ENCODE measurements at regions not wholly inside any gene's neighbourhood (a gene's known extent, or its start where the extent isn't known, plus 50 kb on each side); places are given as distances from the start of the nearest gene placed in this dataset.

- no peaks in the 10 kb centered on the region for H3K27me3 ChIP-seq
- H3K4me1 ChIP-seq = no peaks in the 10 kb centered on the region
- no peak overlapping the region for H3K27ac ChIP-seq
- intact Hi-C loops (cut with DNase I) = no loop called here
- H3K9me3 ChIP-seq = no peaks in the 10 kb centered on the region
- FAIRE-seq = no peak
- no peak for DNase-seq
- 39 to 60% methylated on average over 1 of the region's 1 CpG for WGBS, 2 donors
- TF ChIP-seq CTCF (IDR thresholded peaks at IDR 0.05) = no peak
- no peak overlapping the region for H3K4me3 ChIP-seq
- ATAC-seq = no peak
- H3K36me3 ChIP-seq = no peaks in the 10 kb centered on the region
Measured at GRCh38 chr6:85185977-85186376, 263.9 kb upstream of the NT5E start.

- no peaks in the 10 kb centered on the region for H3K9me3 ChIP-seq
- no peaks in the 10 kb centered on the region for H3K4me1 ChIP-seq
- TF ChIP-seq CTCF (IDR thresholded peaks at IDR 0.05) = no peak
- no peak overlapping the region for H3K4me3 ChIP-seq
- FAIRE-seq (no peak), DNase-seq (no peak), ATAC-seq (no peak)
- no peaks in the 10 kb centered on the region for H3K27me3 ChIP-seq
- H3K36me3 ChIP-seq = no peaks in the 10 kb centered on the region
- no peak overlapping the region for H3K27ac ChIP-seq
- intact Hi-C loops (cut with DNase I) = no loop called here
Measured at GRCh38 chr6:85183841-85184240, 266.0 kb upstream of the NT5E start.

- H3K9me3 ChIP-seq = no peaks in the 10 kb centered on the region
- ATAC-seq = no peak
- DNase-seq = no peak
- no peak overlapping the region for H3K27ac ChIP-seq
- FAIRE-seq = no peak
- H3K4me3 ChIP-seq = no peak overlapping the region
- intact Hi-C loops (cut with DNase I) = no loop called here
- no peaks in the 10 kb centered on the region for H3K36me3 ChIP-seq
- H3K4me1 ChIP-seq = no peaks in the 10 kb centered on the region
- no peak for TF ChIP-seq CTCF (IDR thresholded peaks at IDR 0.05)
- no peaks in the 10 kb centered on the region for H3K27me3 ChIP-seq
Measured at GRCh38 chr6:85172705-85173104, 277.2 kb upstream of the NT5E start.

GRCh38 chr6:85172161-85172560 lies 277.7 kb upstream of the NT5E start:
- FAIRE-seq = no peak
- DNase-seq = no peak
- no peaks in the 10 kb centered on the region for H3K27me3 ChIP-seq
- intact Hi-C loops (cut with DNase I) = no loop called here
- TF ChIP-seq CTCF (IDR thresholded peaks at IDR 0.05) = no peak
- no peaks in the 10 kb centered on the region for H3K4me1 ChIP-seq
- H3K27ac ChIP-seq = no peak overlapping the region
- H3K4me3 ChIP-seq = no peak overlapping the region
- no peaks in the 10 kb centered on the region for H3K36me3 ChIP-seq
- no peak for ATAC-seq
- 43 to 63% methylated on average over 2 of the region's 2 CpGs for WGBS, 2 donors
- H3K9me3 ChIP-seq = no peaks in the 10 kb centered on the region

GRCh38 chr6:85169189-85169588 lies 280.7 kb upstream of the NT5E start:
- Histone ChIP-seq H3K27ac (no peak overlapping the region), H3K4me3 (no peak overlapping the region), H3K27me3 (no peaks in the 10 kb centered on the region), H3K4me1 (no peaks in the 10 kb centered on the region), H3K9me3 (no peaks in the 10 kb centered on the region), H3K36me3 (no peaks in the 10 kb centered on the region)
- FAIRE-seq (no peak), DNase-seq (no peak), ATAC-seq (no peak)
- no peak for TF ChIP-seq CTCF (IDR thresholded peaks at IDR 0.05)
- WGBS, 2 donors = 15 to 17% methylated on average over 2 of the region's 2 CpGs
- intact Hi-C loops (cut with DNase I) = no loop called here
